PC-9 (cell line): ENCODE measurements at regions not wholly inside any gene's neighbourhood (a gene's known extent, or its start where the extent isn't known, plus 50 kb on each side); places are given as distances from the start of the nearest gene placed in this dataset.

Experiments used
- EZH2 ChIP-seq: fragments of 200-600 bp; sonication (generic); IDR thresholded peaks from 2 replicates; pipeline ENCODE4 v1.8.0; 2017; ENCODE audit warnings: antibody characterized with exemption, low read depth
- TF ChIP-seq, protein P1 (sequence below): fragments of 200-600 bp; sonication (generic); conservative IDR thresholded peaks from 2 replicates; pipeline ENCODE4 v1.6.1; 2017; ENCODE audit warnings: mixed run types, antibody characterized with exemption, mild to moderate bottlenecking, moderate library complexity

DNA sequence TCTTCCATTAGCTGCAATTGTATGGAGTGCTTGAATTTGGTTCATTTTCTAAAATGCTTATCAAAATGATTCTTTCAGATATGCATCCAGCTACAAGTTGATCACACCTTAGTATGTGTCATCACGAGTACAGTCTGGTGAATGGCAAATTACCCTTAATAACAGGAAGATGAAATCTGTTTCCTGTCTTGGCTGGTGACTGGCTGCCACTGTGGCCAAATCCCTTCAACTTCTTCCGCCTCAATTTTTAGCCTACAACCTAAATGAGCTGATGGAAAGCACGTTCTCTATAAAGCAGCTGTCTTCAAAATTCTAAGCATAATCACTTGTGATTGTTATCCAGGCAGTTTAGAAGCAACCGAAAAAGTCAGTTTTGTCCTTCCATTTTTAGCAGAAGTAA, 387.1 kb upstream of the NECTIN3 start:
- TF ChIP-seq, protein P1, sequence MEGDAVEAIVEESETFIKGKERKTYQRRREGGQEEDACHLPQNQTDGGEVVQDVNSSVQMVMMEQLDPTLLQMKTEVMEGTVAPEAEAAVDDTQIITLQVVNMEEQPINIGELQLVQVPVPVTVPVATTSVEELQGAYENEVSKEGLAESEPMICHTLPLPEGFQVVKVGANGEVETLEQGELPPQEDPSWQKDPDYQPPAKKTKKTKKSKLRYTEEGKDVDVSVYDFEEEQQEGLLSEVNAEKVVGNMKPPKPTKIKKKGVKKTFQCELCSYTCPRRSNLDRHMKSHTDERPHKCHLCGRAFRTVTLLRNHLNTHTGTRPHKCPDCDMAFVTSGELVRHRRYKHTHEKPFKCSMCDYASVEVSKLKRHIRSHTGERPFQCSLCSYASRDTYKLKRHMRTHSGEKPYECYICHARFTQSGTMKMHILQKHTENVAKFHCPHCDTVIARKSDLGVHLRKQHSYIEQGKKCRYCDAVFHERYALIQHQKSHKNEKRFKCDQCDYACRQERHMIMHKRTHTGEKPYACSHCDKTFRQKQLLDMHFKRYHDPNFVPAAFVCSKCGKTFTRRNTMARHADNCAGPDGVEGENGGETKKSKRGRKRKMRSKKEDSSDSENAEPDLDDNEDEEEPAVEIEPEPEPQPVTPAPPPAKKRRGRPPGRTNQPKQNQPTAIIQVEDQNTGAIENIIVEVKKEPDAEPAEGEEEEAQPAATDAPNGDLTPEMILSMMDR, result no peak
- no peak for TF ChIP-seq EZH2
